GM21526 (cell line): ENCODE measurements at regions not wholly inside any gene's neighbourhood (a gene's known extent, or its start where the extent isn't known, plus 50 kb on each side); places are given as distances from the start of the nearest gene placed in this dataset.

ENCODE experiments used
- ATAC-seq: cut with Tn5 transposase; IDR thresholded peaks from one replicate; pipeline ENCODE4 v1.9.1; 2021; ENCODE audit warnings: moderate library complexity; ENCODE audit not compliant: unreplicated experiment, low FRiP score

- ATAC-seq, result no peak
Measured at GRCh38 chr6:51502996-51503395, 584.4 kb downstream of the PKHD1 start.

- ATAC-seq, result no peak
Measured at GRCh38 chr6:51505434-51505833, 582.0 kb downstream of the PKHD1 start.

- no peak for ATAC-seq
Measured at GRCh38 chr6:51509597-51509996, 577.8 kb downstream of the PKHD1 start.

GRCh38 chr6:51511081-51511480, 576.3 kb downstream of the PKHD1 start:
- ATAC-seq, result no peak

GRCh38 chr6:51513891-51514747, 573.3 kb downstream of the PKHD1 start:
- no peak for ATAC-seq

GRCh38 chr6:51514748-51515402, 572.5 kb downstream of the PKHD1 start:
- no peak for ATAC-seq

GRCh38 chr6:51526049-51526448, 561.4 kb downstream of the PKHD1 start:
- no peak for ATAC-seq

- ATAC-seq, result no peak
Measured at GRCh38 chr6:51526922-51527321, 560.5 kb downstream of the PKHD1 start.

GRCh38 chr6:51528556-51528955, 558.9 kb downstream of the PKHD1 start:
- no peak for ATAC-seq

GRCh38 chr6:51529240-51529639, 558.2 kb downstream of the PKHD1 start:
- no peak for ATAC-seq

GRCh38 chr6:51531623-51532022, 555.8 kb downstream of the PKHD1 start:
- ATAC-seq, result no peak

- no peak for ATAC-seq
Measured at GRCh38 chr6:51533962-51534361, 553.5 kb downstream of the PKHD1 start.

GRCh38 chr6:51535327-51535726, 552.1 kb downstream of the PKHD1 start:
- ATAC-seq, result no peak

- ATAC-seq, result no peak
Measured at GRCh38 chr6:51536728-51537127, 550.7 kb downstream of the PKHD1 start.

GRCh38 chr6:51541847-51542246, 545.6 kb downstream of the PKHD1 start:
- ATAC-seq, result no peak

- no peak for ATAC-seq
Measured at GRCh38 chr6:51542475-51542874, 544.9 kb downstream of the PKHD1 start.

GRCh38 chr6:51550243-51550642, 537.2 kb downstream of the PKHD1 start:
- ATAC-seq, result no peak

- ATAC-seq, result no peak
Measured at GRCh38 chr6:51552435-51552834, 535.0 kb downstream of the PKHD1 start.

GRCh38 chr6:51553246-51554015, 534.0 kb downstream of the PKHD1 start:
- ATAC-seq, result no peak

GRCh38 chr6:51554029-51554428, 533.4 kb downstream of the PKHD1 start:
- no peak for ATAC-seq

GRCh38 chr6:51559059-51559458, 528.4 kb downstream of the PKHD1 start:
- no peak for ATAC-seq
